ENCODE measurements at regions not wholly inside any gene's neighbourhood (a gene's known extent, or its start where the extent isn't known, plus 50 kb on each side); places are given as distances from the start of the nearest gene placed in this dataset.

- H3K9me3 ChIP-seq: no peaks in the 10 kb centered on the region
- DNase-seq (ENCODE audit: low spot score in 2 of 2): no peak
- no peaks in the 10 kb centered on the region for H3K36me3 ChIP-seq
- H3K27ac ChIP-seq: peak overlapping the region; percentile 67 to 71
- intact Hi-C loops (cut with DNase I; ENCODE audit: low total_unique reads): no loop called here
- H3K27me3 ChIP-seq: no peaks in the 10 kb centered on the region
- peaks cover 0 to 3% of the 10 kb centered on the region in 2 donors for H3K4me1 ChIP-seq
- H3K4me3 ChIP-seq: no peak overlapping the region
- TF ChIP-seq POLR2AphosphoS5 (IDR thresholded peaks at IDR 0.05) (no peak), POLR2A (IDR thresholded peaks at IDR 0.05) (no peak)
These were observed 124.6 kb upstream of the ZNF648 start for GRCh38 chr1:182185842-182186756.

GRCh38 chr1:182185136-182185535, 123.6 kb upstream of the ZNF648 start:
- Histone ChIP-seq H3K27me3 (no peaks in the 10 kb centered on the region), H3K36me3 (no peaks in the 10 kb centered on the region), H3K4me1 (peaks cover 0 to 3% of the 10 kb centered on the region in 2 donors), H3K4me3 (no peak overlapping the region), H3K9me3 (no peaks in the 10 kb centered on the region), H3K27ac (no peak overlapping the region)
- DNase-seq (ENCODE audit: low spot score in 2 of 2): no peak
- no peak for TF ChIP-seq POLR2A (IDR thresholded peaks at IDR 0.05)
- TF ChIP-seq POLR2AphosphoS5 (IDR thresholded peaks at IDR 0.05): no peak
- TF ChIP-seq CTCF (IDR thresholded peaks at IDR 0.05): no peak
- intact Hi-C loops (cut with DNase I; ENCODE audit: low total_unique reads): no loop called here

- peaks cover 0 to 3% of the 10 kb centered on the region in 2 donors for H3K4me1 ChIP-seq
- TF ChIP-seq POLR2AphosphoS5 (IDR thresholded peaks at IDR 0.05) (no peak), CTCF (IDR thresholded peaks at IDR 0.05) (no peak), POLR2A (IDR thresholded peaks at IDR 0.05) (no peak)
- no peak for DNase-seq (ENCODE audit: low spot score in 2 of 2)
- H3K9me3 ChIP-seq: no peaks in the 10 kb centered on the region
- no peaks in the 10 kb centered on the region for H3K27me3 ChIP-seq
- H3K4me3 ChIP-seq: no peak overlapping the region
- intact Hi-C loops (cut with DNase I; ENCODE audit: low total_unique reads): no loop called here
- no peaks in the 10 kb centered on the region for H3K36me3 ChIP-seq
- H3K27ac ChIP-seq: no peak overlapping the region
These were observed 122.1 kb upstream of the ZNF648 start for GRCh38 chr1:182183606-182184005.

GRCh38 chr1:182182311-182182710, 120.8 kb upstream of the ZNF648 start:
- TF ChIP-seq POLR2A (IDR thresholded peaks at IDR 0.05) (no peak), POLR2AphosphoS5 (IDR thresholded peaks at IDR 0.05) (no peak), CTCF (IDR thresholded peaks at IDR 0.05) (no peak)
- no peaks in the 10 kb centered on the region for H3K9me3 ChIP-seq
- H3K27me3 ChIP-seq: no peaks in the 10 kb centered on the region
- intact Hi-C loops (cut with DNase I; ENCODE audit: low total_unique reads): no loop called here
- H3K36me3 ChIP-seq: no peaks in the 10 kb centered on the region
- DNase-seq (ENCODE audit: low spot score in 2 of 2): no peak
- peaks cover 0 to 3% of the 10 kb centered on the region in 2 donors for H3K4me1 ChIP-seq
- no peak overlapping the region for H3K4me3 ChIP-seq
- H3K27ac ChIP-seq: peak overlapping the region in 1 of 2 donors; percentile 80

- DNase-seq (ENCODE audit: low spot score in 2 of 2): peak in 1 of 2 donors; percentile 64
- no peak for TF ChIP-seq POLR2A (IDR thresholded peaks at IDR 0.05)
- peak in 1 of 3 donors; percentile 61 for TF ChIP-seq POLR2AphosphoS5 (IDR thresholded peaks at IDR 0.05)
- no peak for TF ChIP-seq CTCF (IDR thresholded peaks at IDR 0.05)
- intact Hi-C loops (cut with DNase I; ENCODE audit: low total_unique reads): no loop called here
- peak overlapping the region; percentile 80 to 85 for H3K27ac ChIP-seq
- H3K4me1 ChIP-seq: peaks cover 0 to 3% of the 10 kb centered on the region in 2 donors
- no peaks in the 10 kb centered on the region for H3K27me3 ChIP-seq
- no peaks in the 10 kb centered on the region for H3K9me3 ChIP-seq
- H3K36me3 ChIP-seq: no peaks in the 10 kb centered on the region
- no peak overlapping the region for H3K4me3 ChIP-seq
These were observed 119.7 kb upstream of the ZNF648 start for GRCh38 chr1:182181167-182181572.
